ENCODE measurements at regions not wholly inside any gene's neighbourhood (a gene's known extent, or its start where the extent isn't known, plus 50 kb on each side); places are given as distances from the start of the nearest gene placed in this dataset.

DNA sequence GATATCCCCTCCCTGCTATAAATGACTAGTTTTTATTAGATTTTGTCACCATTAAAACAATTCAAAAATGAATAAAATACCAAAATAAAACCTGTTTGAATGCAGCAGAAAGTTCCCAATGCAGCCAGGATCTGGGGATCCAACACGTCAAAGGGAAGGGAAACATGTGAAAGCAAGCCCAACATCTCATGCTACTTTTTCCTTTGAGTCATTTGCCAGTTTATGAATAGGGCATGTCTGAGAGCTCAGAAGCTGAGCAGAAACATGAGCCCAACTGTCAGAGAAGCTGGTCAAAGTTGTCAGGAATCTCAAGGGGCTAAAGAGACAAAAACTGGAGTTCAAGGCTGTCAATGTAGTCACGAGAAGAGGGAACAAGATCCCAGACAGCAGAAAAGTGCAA, 526.4 kb downstream of the KLF5 start:
- DNase-seq (ENCODE audit: low spot score): no peak
- peaks cover 19% of the 10 kb centered on the region for H3K27me3 Mint-ChIP-seq (ENCODE audit: low read depth)
- H3K27ac Mint-ChIP-seq (ENCODE audit: unreplicated experiment): no peak overlapping the region
- TF ChIP-seq, protein P1, sequence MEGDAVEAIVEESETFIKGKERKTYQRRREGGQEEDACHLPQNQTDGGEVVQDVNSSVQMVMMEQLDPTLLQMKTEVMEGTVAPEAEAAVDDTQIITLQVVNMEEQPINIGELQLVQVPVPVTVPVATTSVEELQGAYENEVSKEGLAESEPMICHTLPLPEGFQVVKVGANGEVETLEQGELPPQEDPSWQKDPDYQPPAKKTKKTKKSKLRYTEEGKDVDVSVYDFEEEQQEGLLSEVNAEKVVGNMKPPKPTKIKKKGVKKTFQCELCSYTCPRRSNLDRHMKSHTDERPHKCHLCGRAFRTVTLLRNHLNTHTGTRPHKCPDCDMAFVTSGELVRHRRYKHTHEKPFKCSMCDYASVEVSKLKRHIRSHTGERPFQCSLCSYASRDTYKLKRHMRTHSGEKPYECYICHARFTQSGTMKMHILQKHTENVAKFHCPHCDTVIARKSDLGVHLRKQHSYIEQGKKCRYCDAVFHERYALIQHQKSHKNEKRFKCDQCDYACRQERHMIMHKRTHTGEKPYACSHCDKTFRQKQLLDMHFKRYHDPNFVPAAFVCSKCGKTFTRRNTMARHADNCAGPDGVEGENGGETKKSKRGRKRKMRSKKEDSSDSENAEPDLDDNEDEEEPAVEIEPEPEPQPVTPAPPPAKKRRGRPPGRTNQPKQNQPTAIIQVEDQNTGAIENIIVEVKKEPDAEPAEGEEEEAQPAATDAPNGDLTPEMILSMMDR (IDR thresholded peaks at IDR 0.05): no peak
- no peaks in the 10 kb centered on the region for H3K4me1 Mint-ChIP-seq (ENCODE audit: low read depth)
- no peak overlapping the region for H3K4me3 Mint-ChIP-seq (ENCODE audit: unreplicated experiment)
- no peaks in the 10 kb centered on the region for H3K36me3 Mint-ChIP-seq (ENCODE audit: low read depth)
- peaks cover 8% of the 10 kb centered on the region for H3K9me3 Mint-ChIP-seq (ENCODE audit: low read depth)

DNA sequence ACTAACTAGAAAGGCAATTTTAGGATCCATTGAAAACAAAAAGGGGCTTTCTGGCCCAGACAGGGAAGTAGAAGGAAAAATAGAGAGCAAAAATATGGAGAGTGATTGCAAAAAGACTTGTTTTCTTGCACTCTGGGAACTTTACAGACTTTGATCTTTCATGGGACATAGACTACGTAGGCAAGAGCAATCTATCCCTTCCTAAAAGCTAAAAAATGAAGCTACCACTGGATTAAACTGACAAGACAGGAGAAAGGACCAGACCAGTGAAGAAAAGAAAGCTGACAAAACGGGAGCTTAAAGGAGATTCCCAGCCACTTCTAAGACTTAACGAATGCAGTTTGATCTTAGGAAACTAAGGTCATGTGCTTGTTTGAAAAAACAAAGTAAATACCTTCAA, 524.5 kb downstream of the KLF5 start:
- H3K4me3 Mint-ChIP-seq (ENCODE audit: unreplicated experiment): no peak overlapping the region
- H3K27ac Mint-ChIP-seq (ENCODE audit: unreplicated experiment): no peak overlapping the region
- TF ChIP-seq, protein P1 (IDR thresholded peaks at IDR 0.05): no peak
- peaks cover 19% of the 10 kb centered on the region for H3K27me3 Mint-ChIP-seq (ENCODE audit: low read depth)
- H3K36me3 Mint-ChIP-seq (ENCODE audit: low read depth): no peaks in the 10 kb centered on the region
- H3K9me3 Mint-ChIP-seq (ENCODE audit: low read depth): peaks cover 8% of the 10 kb centered on the region
- no peak for DNase-seq (ENCODE audit: low spot score)
- no peaks in the 10 kb centered on the region for H3K4me1 Mint-ChIP-seq (ENCODE audit: low read depth)

DNA sequence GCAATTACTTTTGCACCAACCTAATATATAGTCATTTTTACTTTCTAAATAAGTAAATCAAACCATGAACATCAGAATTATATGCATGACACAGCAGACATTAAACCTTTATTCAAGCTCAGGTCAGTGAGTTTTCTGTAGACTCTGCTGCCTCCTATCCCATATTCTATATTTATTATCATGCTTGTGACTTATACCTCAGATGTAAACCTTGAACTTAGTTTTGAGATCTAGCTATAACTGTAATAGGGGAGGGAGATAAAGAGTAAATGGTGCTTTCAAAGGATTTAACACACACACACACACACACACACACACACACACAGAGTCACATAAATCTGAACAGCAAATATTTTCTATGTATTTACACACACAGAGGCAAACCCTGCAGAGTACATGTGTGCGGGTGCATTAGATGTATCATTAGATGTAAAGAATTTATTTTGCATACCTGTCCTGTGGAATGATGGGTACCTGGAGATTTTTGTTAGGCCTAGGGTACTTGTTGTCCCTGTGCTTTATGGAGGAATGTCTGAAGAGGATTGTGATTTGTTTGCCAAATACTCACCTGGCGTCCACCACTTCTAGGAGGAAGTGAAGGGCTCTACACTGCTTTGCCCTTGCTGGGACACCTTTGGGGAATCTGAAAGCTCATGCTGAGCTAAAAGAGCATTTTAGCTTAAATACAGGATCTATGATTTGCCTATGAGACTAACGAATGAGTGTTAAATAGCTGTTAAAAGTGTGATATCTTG, 521.9 kb downstream of the KLF5 start:
- Mint-ChIP-seq H3K4me1 (ENCODE audit: low read depth) (no peaks in the 10 kb centered on the region), H3K9me3 (ENCODE audit: low read depth) (peaks cover 4% of the 10 kb centered on the region), H3K36me3 (ENCODE audit: low read depth) (no peaks in the 10 kb centered on the region), H3K27me3 (ENCODE audit: low read depth) (peaks cover 11% of the 10 kb centered on the region), H3K4me3 (ENCODE audit: unreplicated experiment) (no peak overlapping the region), H3K27ac (ENCODE audit: unreplicated experiment) (no peak overlapping the region)
- TF ChIP-seq, protein P1 (IDR thresholded peaks at IDR 0.05): no peak
- no peak for DNase-seq (ENCODE audit: low spot score)

DNA sequence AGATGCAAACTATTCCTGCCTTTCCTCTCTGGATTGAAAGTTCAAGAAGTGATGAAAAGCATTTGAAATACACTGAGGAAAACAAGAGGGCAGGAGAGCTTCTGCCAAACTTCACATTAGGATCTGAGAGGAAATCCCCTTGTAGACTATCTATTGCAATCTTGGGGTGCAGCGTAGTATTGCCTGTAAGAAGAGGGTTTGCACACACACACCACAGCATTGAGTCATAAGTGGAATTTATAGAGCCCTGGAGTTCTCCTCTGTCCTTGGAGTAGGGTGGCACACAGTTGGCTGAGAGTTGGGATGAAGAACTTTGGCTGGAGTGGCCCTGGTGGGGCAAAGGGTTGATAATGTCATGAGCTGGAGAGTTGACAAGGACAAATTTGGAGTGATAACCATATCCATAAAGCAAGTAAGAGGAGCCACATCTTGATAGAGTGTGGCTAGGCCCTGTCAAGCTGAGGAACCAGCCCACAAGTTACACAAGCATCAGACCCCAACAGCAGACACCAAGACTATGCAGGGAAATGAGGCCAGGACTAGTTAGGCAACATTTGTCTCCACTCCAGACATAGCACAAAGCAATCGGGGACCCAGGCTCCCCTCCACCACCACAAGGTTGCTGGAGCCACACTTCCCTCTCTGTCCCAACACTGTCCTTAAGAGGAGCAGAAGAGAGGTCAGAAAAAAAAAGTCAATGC, 520.9 kb downstream of the KLF5 start:
- H3K9me3 Mint-ChIP-seq (ENCODE audit: low read depth): no peaks in the 10 kb centered on the region
- H3K27ac Mint-ChIP-seq (ENCODE audit: unreplicated experiment): no peak overlapping the region
- H3K27me3 Mint-ChIP-seq (ENCODE audit: low read depth): peaks cover 9% of the 10 kb centered on the region
- no peak for DNase-seq (ENCODE audit: low spot score)
- H3K4me3 Mint-ChIP-seq (ENCODE audit: unreplicated experiment): no peak overlapping the region
- no peaks in the 10 kb centered on the region for H3K4me1 Mint-ChIP-seq (ENCODE audit: low read depth)
- TF ChIP-seq, protein P1 (IDR thresholded peaks at IDR 0.05): no peak
- H3K36me3 Mint-ChIP-seq (ENCODE audit: low read depth): no peaks in the 10 kb centered on the region

DNA sequence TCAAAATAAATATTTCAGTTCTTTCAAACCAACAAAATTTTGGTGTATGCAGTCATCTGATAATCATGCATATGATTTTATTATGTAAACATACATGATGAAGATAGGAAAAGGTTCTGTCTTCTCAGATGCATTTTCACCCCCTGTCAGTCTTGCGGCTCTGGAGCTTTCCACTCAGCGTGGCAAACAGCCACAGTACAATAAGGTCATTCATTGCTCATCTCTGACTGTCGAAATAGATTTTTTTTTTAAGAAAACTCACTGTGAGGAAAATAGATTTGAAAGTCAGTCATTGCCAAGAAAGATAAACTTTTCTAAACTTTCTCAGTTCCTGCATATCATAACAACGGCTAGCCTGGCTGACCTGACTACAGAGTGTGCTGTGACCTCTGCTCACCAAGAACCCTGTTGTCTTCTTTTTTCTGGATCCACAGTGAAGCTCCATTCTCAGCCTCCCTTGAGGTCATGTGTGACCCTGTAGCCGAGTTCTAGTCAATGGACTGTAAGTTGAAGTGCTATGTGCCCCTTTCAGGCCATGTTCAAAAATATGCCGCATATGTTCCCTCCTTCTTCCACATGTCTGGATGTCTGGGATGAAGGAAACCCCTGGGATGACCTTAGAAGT, 519.6 kb downstream of the KLF5 start:
- Mint-ChIP-seq H3K27ac (ENCODE audit: unreplicated experiment) (no peak overlapping the region), H3K4me3 (ENCODE audit: unreplicated experiment) (no peak overlapping the region), H3K4me1 (ENCODE audit: low read depth) (no peaks in the 10 kb centered on the region), H3K27me3 (ENCODE audit: low read depth) (peaks cover 7% of the 10 kb centered on the region), H3K9me3 (ENCODE audit: low read depth) (no peaks in the 10 kb centered on the region), H3K36me3 (ENCODE audit: low read depth) (no peaks in the 10 kb centered on the region)
- TF ChIP-seq, protein P1 (IDR thresholded peaks at IDR 0.05): no peak
- no peak for DNase-seq (ENCODE audit: low spot score)

All from chondrocyte (in vitro differentiated cells).